Muscle of leg (tissue), 3 donors: ENCODE measurements at regions not wholly inside any gene's neighbourhood (a gene's known extent, or its start where the extent isn't known, plus 50 kb on each side); places are given as distances from the start of the nearest gene placed in this dataset.

Experiments
- DNase-seq: peaks from one replicate; pipeline ENCODE4 v3.0.0; 2013
- H3K27ac ChIP-seq: one replicate; pipeline ENCODE4 v1.5.1; 2013; ENCODE audit warnings: mild to moderate bottlenecking, low read length, control low read depth
- H3K27me3 ChIP-seq: one replicate; pipeline ENCODE4 v1.6.1; 2013; ENCODE audit warnings: low read length; ENCODE audit not compliant: control insufficient read depth, insufficient read depth
- H3K36me3 ChIP-seq: one replicate; pipeline ENCODE4 v1.6.1; 2013; ENCODE audit warnings: low read length; ENCODE audit not compliant: control insufficient read depth, insufficient read depth
- H3K4me1 ChIP-seq: one replicate; pipeline ENCODE4 v1.6.1; 2013; ENCODE audit warnings: low read length; ENCODE audit not compliant: control insufficient read depth, insufficient read depth
- H3K4me3 ChIP-seq: one replicate; pipeline ENCODE4 v1.5.1; 2013; ENCODE audit warnings: low read length, control low read depth
- H3K9me3 ChIP-seq: replicated peaks from 2 replicates; pipeline ENCODE4 v1.6.1; 2013; ENCODE audit warnings: low read depth, low read length; ENCODE audit not compliant: control insufficient read depth
- WGBS: methylation state at CpG from one replicate; pipeline ENCODE4 v1.1.5; 2013; ENCODE audit warnings: missing lambda C conversion rate; ENCODE audit not compliant: insufficient coverage; 5-methylcytosine and 5-hydroxymethylcytosine counted together

DNA sequence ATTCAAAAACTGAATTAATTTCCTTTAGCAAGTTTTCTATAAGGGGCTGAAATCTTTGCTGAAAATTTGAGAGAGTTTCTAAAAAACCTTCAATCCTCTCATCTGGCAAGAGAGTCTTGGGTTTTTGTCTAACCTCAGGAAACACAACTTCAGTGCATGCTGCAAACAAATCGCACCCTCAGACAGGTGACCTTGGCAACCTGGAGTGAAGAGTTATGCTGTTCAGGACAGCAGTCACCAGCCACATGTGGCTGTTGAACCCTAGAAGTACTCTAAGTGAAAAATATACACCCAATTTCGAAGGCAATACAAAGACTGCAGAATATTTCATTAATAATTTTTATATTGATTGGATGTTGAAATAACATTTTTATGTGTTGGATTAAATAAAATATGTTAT is 184.8 kb downstream of the RPS29 start:
- no peak overlapping the region for H3K27ac ChIP-seq
- H3K4me1 ChIP-seq: no peaks in the 10 kb centered on the region
- no peak overlapping the region for H3K4me3 ChIP-seq
- H3K36me3 ChIP-seq: no peaks in the 10 kb centered on the region
- WGBS: no CpG with 5 or more reads among the region's 2 CpGs
- no peaks in the 10 kb centered on the region for H3K9me3 ChIP-seq
- no peak for DNase-seq
- H3K27me3 ChIP-seq: no peaks in the 10 kb centered on the region

DNA sequence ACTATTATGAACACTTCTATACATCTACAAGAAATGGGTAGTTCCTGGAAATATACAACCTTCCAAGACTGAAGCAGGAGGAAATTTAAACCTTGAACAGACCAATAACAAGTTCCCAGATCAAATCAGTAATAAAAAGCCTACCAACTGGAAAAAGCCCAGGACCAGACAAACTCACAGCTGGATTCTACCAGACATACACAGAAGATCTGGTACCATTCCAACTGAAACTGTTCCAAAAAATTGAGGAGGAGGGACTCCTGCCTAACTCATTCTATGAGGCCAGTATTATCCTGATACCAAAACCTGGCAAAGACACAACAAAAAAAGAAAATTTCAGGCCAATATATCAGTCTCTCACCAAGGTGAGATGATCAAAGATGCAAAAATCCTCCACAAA is 189.4 kb downstream of the RPS29 start:
- Histone ChIP-seq H3K27me3 (no peaks in the 10 kb centered on the region), H3K4me3 (no peak overlapping the region), H3K27ac (no peak overlapping the region), H3K4me1 (no peaks in the 10 kb centered on the region), H3K36me3 (no peaks in the 10 kb centered on the region), H3K9me3 (peaks cover under 1% of the 10 kb centered on the region)
- DNase-seq: no peak

DNA sequence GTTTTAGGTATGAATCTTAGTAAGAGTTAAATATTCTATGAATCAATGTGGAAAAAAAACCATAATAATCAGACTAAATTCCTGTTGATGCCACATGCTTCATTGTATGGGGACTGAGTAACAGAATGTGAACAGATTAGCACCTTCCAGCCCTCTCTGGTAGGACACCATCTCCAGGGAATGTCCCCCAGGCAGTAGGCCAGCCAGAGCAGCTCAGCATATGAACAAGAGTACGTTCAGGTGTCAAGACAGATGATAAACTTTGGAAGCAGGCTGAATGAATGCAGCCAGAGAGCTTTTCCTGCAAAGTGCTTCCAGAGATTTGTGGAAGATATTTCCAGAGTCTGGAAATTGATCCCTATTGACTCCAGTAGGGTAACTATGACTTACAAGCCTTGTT is 204.4 kb downstream of the RPS29 start:
- no peak overlapping the region for H3K4me3 ChIP-seq
- H3K27me3 ChIP-seq: no peaks in the 10 kb centered on the region
- DNase-seq: no peak
- no peaks in the 10 kb centered on the region for H3K36me3 ChIP-seq
- WGBS: 22% methylated on average over 1 of the region's 1 CpG
- no peaks in the 10 kb centered on the region for H3K9me3 ChIP-seq
- no peak overlapping the region for H3K27ac ChIP-seq
- H3K4me1 ChIP-seq: no peaks in the 10 kb centered on the region

DNA sequence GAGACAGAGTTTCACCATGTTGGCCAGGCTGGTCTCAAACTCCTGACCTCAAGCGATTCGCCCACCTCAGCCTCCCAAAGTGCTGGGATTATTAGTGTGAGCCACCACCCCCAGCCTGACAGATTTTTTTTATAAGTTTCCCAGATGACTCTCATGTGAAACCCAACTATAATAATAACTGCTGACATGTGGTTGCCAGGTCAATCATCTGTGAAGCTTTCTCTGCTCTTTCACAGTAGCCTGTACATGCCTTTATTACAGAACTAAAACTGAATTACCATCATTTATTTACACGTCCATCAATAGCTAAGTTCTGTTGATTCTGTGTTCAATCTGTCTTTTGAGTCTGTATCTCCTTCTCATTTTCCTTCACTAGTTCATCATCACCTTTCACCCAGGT is 218.5 kb downstream of the RPS29 start:
- WGBS: 89% methylated on average over 3 of the region's 3 CpGs
- Histone ChIP-seq H3K36me3 (no peaks in the 10 kb centered on the region), H3K4me1 (no peaks in the 10 kb centered on the region), H3K27me3 (no peaks in the 10 kb centered on the region), H3K9me3 (no peaks in the 10 kb centered on the region), H3K27ac (no peak overlapping the region), H3K4me3 (no peak overlapping the region)
- no peak for DNase-seq

DNA sequence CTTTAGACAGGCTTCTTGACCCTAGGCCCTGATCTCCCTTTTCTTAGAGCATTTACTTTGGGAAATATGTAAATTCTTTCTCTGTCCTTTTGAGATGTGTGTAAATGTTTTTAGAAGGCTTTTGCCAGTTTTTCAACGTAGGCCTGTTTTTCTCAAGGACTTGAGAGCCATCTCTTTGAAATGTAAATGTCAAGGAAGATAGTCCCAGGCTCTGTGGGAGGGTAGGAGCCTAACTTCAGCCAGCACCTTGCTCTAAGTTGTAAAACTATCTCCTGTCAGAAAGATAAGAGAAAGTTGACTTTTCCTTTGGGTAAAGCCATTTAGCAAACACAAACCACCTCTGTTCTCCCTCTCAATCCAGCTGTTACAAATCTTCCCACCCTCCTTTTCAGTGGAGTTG is 219.8 kb downstream of the RPS29 start:
- WGBS: 20% methylated on average over 1 of the region's 1 CpG
- Histone ChIP-seq H3K36me3 (no peaks in the 10 kb centered on the region), H3K27ac (no peak overlapping the region), H3K27me3 (no peaks in the 10 kb centered on the region), H3K9me3 (no peaks in the 10 kb centered on the region), H3K4me1 (no peaks in the 10 kb centered on the region), H3K4me3 (no peak overlapping the region)
- DNase-seq: no peak

DNA sequence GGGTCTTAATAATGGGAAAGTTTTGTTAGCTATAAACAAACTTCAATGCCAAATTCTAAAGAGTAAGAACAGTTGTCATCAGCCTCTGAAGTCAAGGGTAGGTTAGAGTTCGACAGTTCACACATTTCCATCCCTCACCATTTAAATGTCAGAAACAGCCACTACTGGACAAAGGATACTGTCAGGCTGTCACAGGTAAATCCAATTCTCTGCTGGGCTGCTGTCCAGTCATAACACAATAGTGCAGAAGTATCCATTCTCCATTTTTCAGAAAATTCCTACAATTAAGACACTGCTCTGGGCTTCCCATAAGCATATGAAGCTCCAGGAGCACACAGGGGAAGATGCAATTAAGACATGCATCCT is 221.4 kb downstream of the RPS29 start:
- H3K36me3 ChIP-seq: no peaks in the 10 kb centered on the region
- WGBS: 50% methylated on average over 1 of the region's 1 CpG
- H3K4me1 ChIP-seq: no peaks in the 10 kb centered on the region
- H3K27me3 ChIP-seq: no peaks in the 10 kb centered on the region
- no peak overlapping the region for H3K4me3 ChIP-seq
- no peak for DNase-seq
- no peaks in the 10 kb centered on the region for H3K9me3 ChIP-seq
- H3K27ac ChIP-seq: no peak overlapping the region

DNA sequence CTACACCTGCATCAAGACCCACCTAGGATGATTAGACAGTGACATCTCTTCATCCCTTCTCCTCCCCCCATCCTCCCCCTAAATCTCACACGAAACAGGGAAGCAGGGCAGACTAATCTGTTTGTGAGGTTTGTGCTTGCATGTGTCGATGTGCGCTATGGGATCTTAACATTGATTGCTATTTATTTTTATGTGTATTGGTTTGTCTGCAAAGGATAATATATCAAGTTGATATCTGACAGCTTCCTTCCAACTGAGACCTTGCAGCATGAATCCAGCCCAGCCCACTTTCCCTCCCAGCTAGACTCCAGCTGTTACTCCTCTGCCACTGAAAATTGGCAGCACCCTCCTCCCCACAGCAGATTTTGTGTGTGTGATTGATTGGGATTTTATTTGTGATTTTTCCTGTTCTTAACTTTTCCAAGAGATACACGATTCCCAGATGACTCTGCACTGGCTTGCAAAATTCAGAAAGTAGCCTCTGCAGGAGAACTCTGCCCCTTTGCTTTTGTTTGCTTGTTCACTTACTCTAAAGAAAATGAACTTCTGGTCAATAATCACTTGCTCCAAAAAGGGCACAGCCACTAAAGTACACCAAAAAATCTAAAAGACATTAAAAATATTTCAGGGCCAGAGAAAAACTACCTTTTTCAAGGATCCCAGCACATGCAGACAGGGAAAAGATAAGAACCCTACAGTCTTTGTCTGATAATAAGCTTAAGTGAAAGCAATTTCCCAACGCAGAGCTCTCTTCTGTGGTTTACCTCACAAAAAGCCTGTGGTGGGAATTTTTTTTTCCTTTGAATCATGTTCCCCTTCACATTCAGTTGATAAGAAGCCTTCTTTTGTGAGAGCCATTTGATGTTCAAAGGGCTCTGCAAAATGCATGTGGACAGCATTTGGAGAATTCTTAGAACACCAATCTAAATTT is 222.1 kb downstream of the RPS29 start:
- no peak for DNase-seq
- no peaks in the 10 kb centered on the region for H3K4me1 ChIP-seq
- H3K4me3 ChIP-seq: no peak overlapping the region
- no peaks in the 10 kb centered on the region for H3K36me3 ChIP-seq
- H3K27me3 ChIP-seq: no peaks in the 10 kb centered on the region
- H3K27ac ChIP-seq: no peak overlapping the region
- WGBS: no CpG with 5 or more reads among the region's 5 CpGs
- no peaks in the 10 kb centered on the region for H3K9me3 ChIP-seq

DNA sequence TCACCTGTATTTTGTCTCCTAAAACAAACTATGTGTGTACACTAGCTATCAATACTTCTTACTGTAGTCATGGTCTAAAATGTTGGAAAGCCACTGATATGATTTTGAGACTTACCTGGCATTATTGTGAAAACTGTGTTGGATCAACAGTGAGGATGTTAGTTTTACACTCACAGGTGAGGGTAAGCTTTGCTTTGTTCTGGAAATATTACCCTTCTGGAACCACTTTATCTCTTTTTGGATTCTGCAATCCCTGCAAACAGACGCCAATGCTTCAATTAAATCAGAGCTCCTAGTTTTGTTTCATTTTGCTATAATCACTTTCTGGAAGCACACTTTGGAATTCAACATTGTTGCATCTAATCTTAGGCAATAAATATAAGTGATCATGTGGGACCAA is 223.3 kb downstream of the RPS29 start:
- H3K36me3 ChIP-seq: no peaks in the 10 kb centered on the region
- H3K4me1 ChIP-seq: no peaks in the 10 kb centered on the region
- WGBS: no CpG with 5 or more reads among the region's 1 CpG
- no peaks in the 10 kb centered on the region for H3K9me3 ChIP-seq
- H3K27me3 ChIP-seq: no peaks in the 10 kb centered on the region
- H3K27ac ChIP-seq: no peak overlapping the region
- no peak overlapping the region for H3K4me3 ChIP-seq
- DNase-seq: no peak

DNA sequence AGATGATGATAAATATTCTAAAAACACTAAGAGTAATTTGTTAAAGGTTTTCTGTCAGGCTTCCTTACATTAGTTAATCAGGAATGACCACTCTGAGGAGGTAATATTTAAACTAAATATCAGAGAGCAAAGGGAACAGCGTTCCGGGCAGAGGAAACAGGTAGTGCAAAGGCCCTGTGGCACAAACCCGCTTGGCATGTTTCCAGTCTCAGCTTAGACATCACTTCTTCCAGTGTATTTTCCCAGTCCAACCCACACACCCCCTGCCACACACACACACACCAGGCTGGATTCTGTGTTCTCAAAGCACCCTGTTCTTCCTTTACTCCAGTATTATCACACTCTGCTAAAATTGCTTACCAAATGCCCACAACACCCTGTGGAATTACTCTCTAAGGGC is 247.1 kb downstream of the RPS29 start:
- 89% methylated on average over 3 of the region's 3 CpGs for WGBS

DNA sequence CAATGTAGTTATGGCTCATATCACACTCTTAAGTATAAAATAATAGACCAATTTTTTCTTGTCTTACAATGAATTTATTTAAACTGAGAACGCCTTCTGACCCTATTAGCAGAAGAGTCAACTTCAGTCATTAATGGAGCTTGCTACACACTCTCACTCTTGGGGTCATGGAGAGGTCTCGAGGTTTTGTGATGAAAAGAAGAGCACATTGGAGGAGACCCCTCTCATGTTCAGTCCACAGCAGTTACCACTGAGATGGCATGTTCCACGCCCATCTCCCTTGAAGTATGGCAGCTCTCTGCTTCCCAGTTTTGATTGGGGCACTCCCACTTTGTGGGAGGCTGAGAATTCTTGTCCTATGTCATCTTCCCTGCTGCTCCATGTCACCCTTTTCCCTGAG is 266.4 kb downstream of the RPS29 start:
- no CpG with 5 or more reads among the region's 3 CpGs for WGBS

More for the DNA sequence above, 247.1 kb downstream of the RPS29 start:
- Histone ChIP-seq H3K27ac (no peak overlapping the region), H3K4me3 (no peak overlapping the region), H3K27me3 (no peaks in the 10 kb centered on the region), H3K9me3 (no peaks in the 10 kb centered on the region), H3K4me1 (no peaks in the 10 kb centered on the region), H3K36me3 (no peaks in the 10 kb centered on the region)
- no peak for DNase-seq

DNA sequence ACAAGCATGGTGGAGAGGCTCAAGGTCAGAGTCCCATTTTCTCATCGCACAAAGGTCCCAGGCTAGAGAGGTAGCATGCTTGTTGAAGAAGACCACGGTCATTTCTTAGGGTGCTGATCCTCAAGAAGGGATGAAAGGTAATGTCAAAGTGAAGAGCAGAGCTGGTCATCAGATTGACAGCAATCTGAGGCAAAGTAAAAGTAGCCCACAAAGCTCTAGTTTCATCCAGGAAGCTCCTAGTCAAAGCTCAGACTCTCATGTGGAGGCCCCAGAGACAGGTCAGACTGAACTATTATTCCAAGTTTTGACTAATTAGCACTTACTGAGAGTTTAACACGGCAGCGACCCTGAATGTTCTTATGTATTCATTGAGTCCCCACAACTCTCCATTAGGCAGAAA is 270.6 kb downstream of the RPS29 start:
- H3K27me3 ChIP-seq: no peaks in the 10 kb centered on the region
- H3K4me1 ChIP-seq: no peaks in the 10 kb centered on the region
- no peak for DNase-seq
- WGBS: 96% methylated on average over 4 of the region's 4 CpGs
- H3K9me3 ChIP-seq: no peaks in the 10 kb centered on the region
- no peaks in the 10 kb centered on the region for H3K36me3 ChIP-seq
- H3K27ac ChIP-seq: no peak overlapping the region
- H3K4me3 ChIP-seq: no peak overlapping the region

More for the DNA sequence above, 266.4 kb downstream of the RPS29 start:
- Histone ChIP-seq H3K27ac (no peak overlapping the region), H3K4me1 (no peaks in the 10 kb centered on the region), H3K36me3 (no peaks in the 10 kb centered on the region), H3K27me3 (no peaks in the 10 kb centered on the region), H3K9me3 (no peaks in the 10 kb centered on the region), H3K4me3 (no peak overlapping the region)
- no peak for DNase-seq
